HUES48 (cell line): ENCODE measurements at regions not wholly inside any gene's neighbourhood (a gene's known extent, or its start where the extent isn't known, plus 50 kb on each side); places are given as distances from the start of the nearest gene placed in this dataset.
"Not testable (repeated sequence)": the region's sequence is repeated elsewhere in the genome, so short reads cannot be mapped to it uniquely, and the experiment has no call there.

Experiments
- H3K27ac ChIP-seq: one replicate; pipeline ENCODE4 v1.7.0; 2013; ENCODE audit warnings: low read depth, low read length, inconsistent platforms
- H3K27me3 ChIP-seq: 2 replicates; pipeline ENCODE4 v1.6.1; 2013; ENCODE audit warnings: mild to moderate bottlenecking, low read length; ENCODE audit not compliant: control insufficient read depth, insufficient read depth
- H3K36me3 ChIP-seq: 2 replicates; pipeline ENCODE4 v1.6.1; 2013; ENCODE audit warnings: low read length; ENCODE audit not compliant: control insufficient read depth, insufficient read depth
- H3K4me1 ChIP-seq: 2 replicates; pipeline ENCODE4 v1.6.1; 2013; ENCODE audit warnings: mild to moderate bottlenecking, low read length; ENCODE audit not compliant: control insufficient read depth, insufficient read depth
- H3K4me3 ChIP-seq: 2 replicates; pipeline ENCODE4 v1.5.1; 2013; ENCODE audit warnings: mild to moderate bottlenecking, low read depth, low read length
- H3K9ac ChIP-seq: 2 replicates; pipeline ENCODE4 v1.6.1; 2013; ENCODE audit warnings: mild to moderate bottlenecking, low read depth, low read length, moderate library complexity
- H3K9me3 ChIP-seq: 2 replicates; pipeline ENCODE4 v1.6.1; 2013; ENCODE audit warnings: low read length; ENCODE audit not compliant: control insufficient read depth, insufficient read depth

GRCh38 chr5:104111632-104112031, 549.0 kb upstream of the NUDT12 start:
- H3K27ac ChIP-seq: no peak overlapping the region

GRCh38 chr5:104096451-104096850, 533.9 kb upstream of the NUDT12 start:
- Histone ChIP-seq H3K27ac (no peak overlapping the region), H3K36me3 (no peaks in the 10 kb centered on the region), H3K9ac (no peak overlapping the region), H3K9me3 (peaks cover 5% of the 10 kb centered on the region), H3K27me3 (no peaks in the 10 kb centered on the region), H3K4me3 (no peak overlapping the region), H3K4me1 (no peaks in the 10 kb centered on the region)

More at GRCh38 chr5:104111632-104112031, 549.0 kb upstream of the NUDT12 start:
- no peaks in the 10 kb centered on the region for H3K36me3 ChIP-seq
- no peak overlapping the region for H3K4me3 ChIP-seq
- no peak overlapping the region for H3K9ac ChIP-seq
- H3K4me1 ChIP-seq: no peaks in the 10 kb centered on the region
- no peaks in the 10 kb centered on the region for H3K27me3 ChIP-seq
- no peaks in the 10 kb centered on the region for H3K9me3 ChIP-seq

GRCh38 chr5:104095527-104095926, 532.9 kb upstream of the NUDT12 start:
- no peak overlapping the region for H3K27ac ChIP-seq
- no peak overlapping the region for H3K9ac ChIP-seq
- peaks cover 5% of the 10 kb centered on the region for H3K9me3 ChIP-seq
- no peak overlapping the region for H3K4me3 ChIP-seq
- no peaks in the 10 kb centered on the region for H3K4me1 ChIP-seq
- no peaks in the 10 kb centered on the region for H3K27me3 ChIP-seq
- H3K36me3 ChIP-seq: no peaks in the 10 kb centered on the region

- Histone ChIP-seq H3K27ac (no peak overlapping the region), H3K36me3 (no peaks in the 10 kb centered on the region), H3K4me3 (no peak overlapping the region), H3K4me1 (peaks cover 3% of the 10 kb centered on the region; the same call in 1 of the 2 replicates), H3K27me3 (no peaks in the 10 kb centered on the region), H3K9me3 (no peaks in the 10 kb centered on the region), H3K9ac (no peak overlapping the region)
Observed at GRCh38 chr5:104088876-104089778, 526.5 kb upstream of the NUDT12 start.

GRCh38 chr5:104084896-104085295, 522.3 kb upstream of the NUDT12 start:
- Histone ChIP-seq H3K9me3 (no peaks in the 10 kb centered on the region), H3K4me1 (peaks cover 3% of the 10 kb centered on the region; the same call in 1 of the 2 replicates), H3K4me3 (no peak overlapping the region), H3K36me3 (no peaks in the 10 kb centered on the region), H3K9ac (no peak overlapping the region), H3K27ac (no peak overlapping the region), H3K27me3 (no peaks in the 10 kb centered on the region)

GRCh38 chr5:104082754-104083153, 520.2 kb upstream of the NUDT12 start:
- Histone ChIP-seq H3K4me1 (peaks cover 3% of the 10 kb centered on the region; the same call in 1 of the 2 replicates), H3K36me3 (no peaks in the 10 kb centered on the region), H3K9ac (no peak overlapping the region), H3K27me3 (no peaks in the 10 kb centered on the region), H3K9me3 (no peaks in the 10 kb centered on the region), H3K4me3 (no peak overlapping the region), H3K27ac (no peak overlapping the region)

GRCh38 chr5:104081232-104081631, 518.6 kb upstream of the NUDT12 start:
- no peak overlapping the region for H3K4me3 ChIP-seq
- no peak overlapping the region for H3K27ac ChIP-seq
- H3K9ac ChIP-seq: no peak overlapping the region
- no peaks in the 10 kb centered on the region for H3K27me3 ChIP-seq
- H3K36me3 ChIP-seq: no peaks in the 10 kb centered on the region
- no peaks in the 10 kb centered on the region for H3K9me3 ChIP-seq
- peaks cover 3% of the 10 kb centered on the region; the same call in 1 of the 2 replicates for H3K4me1 ChIP-seq

GRCh38 chr5:104080646-104081175, 518.1 kb upstream of the NUDT12 start:
- H3K4me3 ChIP-seq: no peak overlapping the region
- no peaks in the 10 kb centered on the region for H3K36me3 ChIP-seq
- no peaks in the 10 kb centered on the region for H3K27me3 ChIP-seq
- H3K9me3 ChIP-seq: no peaks in the 10 kb centered on the region
- H3K27ac ChIP-seq: no peak overlapping the region
- no peak overlapping the region for H3K9ac ChIP-seq
- peaks cover 3% of the 10 kb centered on the region; the same call in 1 of the 2 replicates for H3K4me1 ChIP-seq

- not testable (repeated sequence) for H3K36me3 ChIP-seq, H3K9me3 ChIP-seq, H3K27me3 ChIP-seq, H3K4me1 ChIP-seq, H3K4me3 ChIP-seq, H3K9ac ChIP-seq, H3K27ac ChIP-seq
Observed at GRCh38 chr5:104079861-104080645, 517.5 kb upstream of the NUDT12 start.

- H3K36me3 ChIP-seq: no peaks in the 10 kb centered on the region; the same call in 1 of the 2 replicates
- H3K9ac ChIP-seq: no peak overlapping the region
- H3K4me3 ChIP-seq: no peak overlapping the region
- no peak overlapping the region for H3K27ac ChIP-seq
- no peaks in the 10 kb centered on the region; the same call in 1 of the 2 replicates for H3K9me3 ChIP-seq
- H3K4me1 ChIP-seq: no peaks in the 10 kb centered on the region
- H3K27me3 ChIP-seq: no peaks in the 10 kb centered on the region
Observed at GRCh38 chr5:104071887-104072286, 509.3 kb upstream of the NUDT12 start.
